H1 (cell line): ENCODE measurements at regions not wholly inside any gene's neighbourhood (a gene's known extent, or its start where the extent isn't known, plus 50 kb on each side); places are given as distances from the start of the nearest gene placed in this dataset.
"Not testable (repeated sequence)": the region's sequence is repeated elsewhere in the genome, so short reads cannot be mapped to it uniquely, and the experiment has no call there.

Experiments
- ATF2 ChIP-seq: IDR thresholded peaks from 2 replicates; pipeline ENCODE4 v1.6.1; 2012; ENCODE audit warnings: low read length, inconsistent platforms
- CTCF ChIP-seq, 3 experiments: IDR thresholded peaks; 1 replicate in 2 of 3; 2 replicates in 1 of 3; pipeline versions ENCODE4 v1.5.1 to v1.6.1; 2011; ENCODE audit warnings: low read length in 3 of 3, mild to moderate bottlenecking in 3 of 3, inconsistent platforms in 2 of 3, low read depth in 1 of 3, moderate library complexity in 1 of 3; ENCODE audit not compliant: insufficient read depth in 1 of 3; ENCODE audit errors: control extremely low read depth in 1 of 3
- FOSL1 ChIP-seq: IDR thresholded peaks from 2 replicates; pipeline ENCODE4 v1.6.1; 2011; ENCODE audit warnings: mild to moderate bottlenecking, low read depth, low read length, moderate library complexity; ENCODE audit not compliant: insufficient read depth
- JUND ChIP-seq: IDR thresholded peaks from 2 replicates; pipeline ENCODE4 v1.6.1; 2011; ENCODE audit warnings: mild to moderate bottlenecking, improper control_type of control experiment, low read length
- MAX ChIP-seq: IDR thresholded peaks from 2 replicates; pipeline ENCODE4 v1.6.1; 2012; ENCODE audit warnings: inconsistent platforms
- POLR2A ChIP-seq, 2 experiments: IDR thresholded peaks; 1 replicate in 1 of 2; 2 replicates in 1 of 2; pipeline ENCODE4 v1.6.1; 2011; ENCODE audit warnings: low read depth in 2 of 2, low read length in 2 of 2, mild to moderate bottlenecking in 2 of 2; ENCODE audit errors: control extremely low read depth in 1 of 2
- SIX5 ChIP-seq: IDR thresholded peaks from 2 replicates; pipeline ENCODE4 v1.6.1; 2011; ENCODE audit warnings: mild to moderate bottlenecking, low read depth, low read length
- TAF1 ChIP-seq: IDR thresholded peaks from 2 replicates; pipeline ENCODE4 v1.6.1; 2011; ENCODE audit warnings: mild to moderate bottlenecking, low read depth, low read length
- ZNF274 ChIP-seq: IDR thresholded peaks from 2 replicates; pipeline ENCODE4 v1.7.0; 2012; ENCODE audit warnings: low read length, borderline replicate concordance; ENCODE audit errors: extremely low read depth

GRCh38 chrY:18608205-18608604, 61.7 kb downstream of the HSFY1 start:
- TF ChIP-seq CTCF (IDR thresholded peaks at IDR 0.05; ENCODE audit: control extremely low read depth in 1 of 3, insufficient read depth in 1 of 3, low read depth in 1 of 3, low read length in 3 of 3); ZNF274; TAF1; ATF2; FOSL1; SIX5; POLR2A (IDR thresholded peaks at IDR 0.05; ENCODE audit: control extremely low read depth in 1 of 2, low read depth in 2 of 2, low read length in 2 of 2); MAX; JUND: not testable (repeated sequence)
